Activated CD4-positive, alpha-beta memory T cell treated with anti-CD3 and anti-CD28 coated beads, Interleukin-2, amount 10 ng/mL, durations not matched to agents 7 days and 5 days (primary cell): ENCODE measurements at regions not wholly inside any gene's neighbourhood (a gene's known extent, or its start where the extent isn't known, plus 50 kb on each side); places are given as distances from the start of the nearest gene placed in this dataset.

ENCODE experiments used
- CTCF ChIA-PET: fragments of 350-600 bp; sonication (Branson Sonifier 250); formaldehyde crosslinking; loops from one replicate; lab custom pipeline; 2021; ENCODE audit warnings: antibody characterized with exemption, inconsistent platforms; lab: Charles Lee
- POLR2A ChIA-PET: fragments of 350-600 bp; sonication (Branson Sonifier 250); formaldehyde crosslinking; loops from one replicate; lab custom pipeline; 2021; ENCODE audit warnings: antibody characterized with exemption; lab: Charles Lee
- DNase-seq: peaks from one replicate; pipeline ENCODE4 v3.0.0-alpha.2; 2020
- H3K27ac Mint-ChIP-seq: one replicate; pipeline ENCODE4 v1.8.0; 2021; ENCODE audit warnings: mild to moderate bottlenecking, mixed read lengths
- H3K27me3 Mint-ChIP-seq: one replicate; pipeline ENCODE4 v1.8.0; 2021; ENCODE audit warnings: mixed read lengths
- H3K36me3 Mint-ChIP-seq: one replicate; pipeline ENCODE4 v1.8.0; 2021; ENCODE audit warnings: low read depth, mixed read lengths
- H3K4me1 Mint-ChIP-seq: one replicate; pipeline ENCODE4 v1.8.0; 2021; ENCODE audit warnings: mixed read lengths
- H3K4me3 Mint-ChIP-seq: one replicate; pipeline ENCODE4 v1.8.0; 2021; ENCODE audit warnings: mild to moderate bottlenecking, mixed read lengths
- H3K9me3 Mint-ChIP-seq: one replicate; pipeline ENCODE4 v1.8.0; 2021; ENCODE audit warnings: mixed read lengths

- no peaks in the 10 kb centered on the region for H3K36me3 Mint-ChIP-seq
- H3K4me3 Mint-ChIP-seq = no peak overlapping the region
- POLR2A ChIA-PET = no interaction called here
- no peaks in the 10 kb centered on the region for H3K27me3 Mint-ChIP-seq
- H3K9me3 Mint-ChIP-seq = peaks cover 5% of the 10 kb centered on the region
- CTCF ChIA-PET = no interaction called here
- no peak for DNase-seq
- no peaks in the 10 kb centered on the region for H3K4me1 Mint-ChIP-seq
- no peak overlapping the region for H3K27ac Mint-ChIP-seq
Measured at GRCh38 chr10:130371666-130372065, 235.5 kb downstream of the GLRX3 start.

- Mint-ChIP-seq H3K27me3 (no peaks in the 10 kb centered on the region), H3K4me3 (no peak overlapping the region), H3K27ac (no peak overlapping the region), H3K9me3 (peaks cover 5% of the 10 kb centered on the region), H3K36me3 (no peaks in the 10 kb centered on the region), H3K4me1 (no peaks in the 10 kb centered on the region)
- no peak for DNase-seq
- CTCF ChIA-PET = no interaction called here
- POLR2A ChIA-PET = no interaction called here
Measured at GRCh38 chr10:130372222-130372621, 236.0 kb downstream of the GLRX3 start.

GRCh38 chr10:130372866-130373265, 236.7 kb downstream of the GLRX3 start:
- ChIA-PET CTCF (no interaction called here), POLR2A (no interaction called here)
- Mint-ChIP-seq H3K27me3 (no peaks in the 10 kb centered on the region), H3K9me3 (peaks cover 4% of the 10 kb centered on the region), H3K36me3 (no peaks in the 10 kb centered on the region), H3K27ac (no peak overlapping the region), H3K4me1 (no peaks in the 10 kb centered on the region), H3K4me3 (no peak overlapping the region)
- no peak for DNase-seq

GRCh38 chr10:130377986-130378540, 241.9 kb downstream of the GLRX3 start:
- DNase-seq = no peak
- ChIA-PET CTCF (no interaction called here), POLR2A (no interaction called here)
- Mint-ChIP-seq H3K27ac (no peak overlapping the region), H3K36me3 (no peaks in the 10 kb centered on the region), H3K4me1 (no peaks in the 10 kb centered on the region), H3K4me3 (no peak overlapping the region), H3K9me3 (peaks cover 3% of the 10 kb centered on the region), H3K27me3 (no peaks in the 10 kb centered on the region)

- POLR2A ChIA-PET = no interaction called here
- Mint-ChIP-seq H3K27ac (no peak overlapping the region), H3K9me3 (peaks cover 3% of the 10 kb centered on the region), H3K4me1 (no peaks in the 10 kb centered on the region), H3K4me3 (no peak overlapping the region), H3K36me3 (no peaks in the 10 kb centered on the region), H3K27me3 (no peaks in the 10 kb centered on the region)
- DNase-seq = no peak
- CTCF ChIA-PET = no interaction called here
Measured at GRCh38 chr10:130378556-130379400, 242.6 kb downstream of the GLRX3 start.

GRCh38 chr10:130380056-130380455, 243.9 kb downstream of the GLRX3 start:
- Mint-ChIP-seq H3K4me3 (no peak overlapping the region), H3K4me1 (no peaks in the 10 kb centered on the region), H3K27ac (no peak overlapping the region), H3K9me3 (peaks cover 12% of the 10 kb centered on the region), H3K27me3 (no peaks in the 10 kb centered on the region), H3K36me3 (no peaks in the 10 kb centered on the region)
- POLR2A ChIA-PET = no interaction called here
- DNase-seq = no peak
- CTCF ChIA-PET = no interaction called here

GRCh38 chr10:130382031-130382430, 245.8 kb downstream of the GLRX3 start:
- ChIA-PET POLR2A (no interaction called here), CTCF (no interaction called here)
- no peaks in the 10 kb centered on the region for H3K36me3 Mint-ChIP-seq
- H3K4me1 Mint-ChIP-seq = no peaks in the 10 kb centered on the region
- H3K4me3 Mint-ChIP-seq = no peak overlapping the region
- DNase-seq = no peak
- H3K9me3 Mint-ChIP-seq = peaks cover 20% of the 10 kb centered on the region
- H3K27ac Mint-ChIP-seq = no peak overlapping the region
- no peaks in the 10 kb centered on the region for H3K27me3 Mint-ChIP-seq

GRCh38 chr10:130387936-130388580, 251.9 kb downstream of the GLRX3 start:
- Mint-ChIP-seq H3K4me1 (no peaks in the 10 kb centered on the region), H3K27me3 (no peaks in the 10 kb centered on the region), H3K36me3 (peaks cover 2% of the 10 kb centered on the region), H3K4me3 (no peak overlapping the region), H3K27ac (no peak overlapping the region), H3K9me3 (peaks cover 23% of the 10 kb centered on the region)
- ChIA-PET CTCF (no interaction called here), POLR2A (no interaction called here)
- DNase-seq = no peak

- POLR2A ChIA-PET = no interaction called here
- no peak overlapping the region for H3K27ac Mint-ChIP-seq
- no peaks in the 10 kb centered on the region for H3K27me3 Mint-ChIP-seq
- CTCF ChIA-PET = no interaction called here
- no peak for DNase-seq
- H3K4me1 Mint-ChIP-seq = no peaks in the 10 kb centered on the region
- peaks cover 2% of the 10 kb centered on the region for H3K36me3 Mint-ChIP-seq
- no peak overlapping the region for H3K4me3 Mint-ChIP-seq
- H3K9me3 Mint-ChIP-seq = peaks cover 23% of the 10 kb centered on the region
Measured at GRCh38 chr10:130388746-130389145, 252.6 kb downstream of the GLRX3 start.

- no peak overlapping the region for H3K27ac Mint-ChIP-seq
Measured at GRCh38 chr10:130389906-130390305, 253.7 kb downstream of the GLRX3 start.

GRCh38 chr10:130392031-130392430, 255.8 kb downstream of the GLRX3 start:
- H3K27ac Mint-ChIP-seq = no peak overlapping the region
- CTCF ChIA-PET = no interaction called here

More at GRCh38 chr10:130389906-130390305, 253.7 kb downstream of the GLRX3 start:
- H3K4me1 Mint-ChIP-seq = no peaks in the 10 kb centered on the region
- no peak overlapping the region for H3K4me3 Mint-ChIP-seq
- peaks cover 22% of the 10 kb centered on the region for H3K9me3 Mint-ChIP-seq
- H3K36me3 Mint-ChIP-seq = peaks cover 2% of the 10 kb centered on the region
- DNase-seq = no peak
- no peaks in the 10 kb centered on the region for H3K27me3 Mint-ChIP-seq
- POLR2A ChIA-PET = no interaction called here
- CTCF ChIA-PET = no interaction called here

GRCh38 chr10:130393342-130393741, 257.2 kb downstream of the GLRX3 start:
- Mint-ChIP-seq H3K9me3 (peaks cover 21% of the 10 kb centered on the region), H3K4me1 (no peaks in the 10 kb centered on the region), H3K27ac (no peak overlapping the region), H3K36me3 (peaks cover 2% of the 10 kb centered on the region), H3K4me3 (no peak overlapping the region), H3K27me3 (no peaks in the 10 kb centered on the region)
- ChIA-PET POLR2A (no interaction called here), CTCF (no interaction called here)
- no peak for DNase-seq

More at GRCh38 chr10:130392031-130392430, 255.8 kb downstream of the GLRX3 start:
- H3K9me3 Mint-ChIP-seq = peaks cover 24% of the 10 kb centered on the region
- no peak overlapping the region for H3K4me3 Mint-ChIP-seq
- DNase-seq = no peak
- H3K27me3 Mint-ChIP-seq = no peaks in the 10 kb centered on the region
- no peaks in the 10 kb centered on the region for H3K4me1 Mint-ChIP-seq
- POLR2A ChIA-PET = no interaction called here
- peaks cover 4% of the 10 kb centered on the region for H3K36me3 Mint-ChIP-seq

GRCh38 chr10:130394832-130395231, 258.6 kb downstream of the GLRX3 start:
- Mint-ChIP-seq H3K4me3 (no peak overlapping the region), H3K4me1 (no peaks in the 10 kb centered on the region), H3K27me3 (no peaks in the 10 kb centered on the region), H3K36me3 (peaks cover 2% of the 10 kb centered on the region), H3K9me3 (peaks cover 21% of the 10 kb centered on the region), H3K27ac (no peak overlapping the region)
- ChIA-PET CTCF (no interaction called here), POLR2A (no interaction called here)
- DNase-seq = no peak
